ENCODE measurements at regions not wholly inside any gene's neighbourhood (a gene's known extent, or its start where the extent isn't known, plus 50 kb on each side); places are given as distances from the start of the nearest gene placed in this dataset.

DNA sequence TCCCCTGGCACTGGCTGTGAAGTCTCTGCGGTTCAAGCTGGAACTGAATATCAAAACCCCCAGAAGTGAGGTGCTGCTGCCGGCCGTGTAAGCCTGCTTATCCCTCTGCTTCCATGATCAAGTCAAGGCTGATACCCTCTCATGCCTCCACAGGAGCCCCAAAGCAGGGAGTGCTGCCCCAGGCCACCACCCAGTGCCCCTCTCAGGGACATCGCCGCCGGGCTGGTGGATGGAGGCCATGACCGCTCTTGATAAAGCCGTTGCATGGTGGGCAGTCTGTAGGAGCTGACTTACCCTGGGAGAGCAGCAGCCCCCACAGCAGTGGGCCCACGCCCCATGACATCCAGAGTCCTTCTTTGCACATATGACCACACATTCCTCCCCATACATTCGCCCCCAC, 162.0 kb upstream of the CST7 start:
- in situ Hi-C loops (cut with MboI) = no loop called here

DNA sequence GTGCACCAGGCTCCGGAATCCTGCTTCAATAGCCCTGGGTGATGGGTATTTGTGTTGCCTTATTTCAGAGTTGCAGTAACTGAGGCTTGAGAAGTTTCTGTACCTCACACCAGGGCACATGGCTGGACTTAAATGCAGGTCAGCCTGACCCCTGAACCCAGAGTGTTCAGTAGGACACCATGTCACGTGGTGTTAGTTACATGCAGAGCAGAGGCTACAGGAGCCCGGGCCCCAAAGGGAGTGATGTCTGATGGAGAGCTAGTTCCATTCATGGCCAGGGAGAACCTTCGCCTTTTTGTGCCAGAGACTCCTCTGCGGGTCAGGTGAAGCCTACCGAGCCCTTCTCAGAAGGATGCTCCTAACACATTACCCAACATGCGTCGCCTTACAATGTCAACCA, 161.4 kb upstream of the CST7 start:
- Histone ChIP-seq H3K4me3 (no peak overlapping the region), H3K79me2 (ENCODE audit: control insufficient read depth, insufficient read depth, low read length) (no peaks in the 10 kb centered on the region), H4K20me1 (replicated peaks; ENCODE audit: control insufficient read depth, insufficient read depth, low read length) (no peaks in the 10 kb centered on the region), H3K27ac (ENCODE audit: extremely low read depth, low read depth, low read length) (no peak overlapping the region), H2AFZ (ENCODE audit: low read depth, low read length) (no peak overlapping the region), H3K9ac (ENCODE audit: insufficient read depth in 1 of 2, low read depth in 2 of 2, low read length in 2 of 2) (no peak overlapping the region), H3K27me3 (ENCODE audit: control insufficient read depth in 2 of 2, insufficient read depth in 2 of 2, low read length in 2 of 2) (no peaks in the 10 kb centered on the region; a peak in 1 of 5 replicates), H3K9me1 (ENCODE audit: control insufficient read depth, insufficient read depth, low read length) (no peaks in the 10 kb centered on the region), H3K9me3 (replicated peaks; ENCODE audit: control insufficient read depth, insufficient read depth, low read depth, low read length) (no peaks in the 10 kb centered on the region), H3K4me2 (ENCODE audit: insufficient read depth, low read length) (no peak overlapping the region), H3K36me3 (ENCODE audit: control insufficient read depth, insufficient read depth, low read length) (no peaks in the 10 kb centered on the region), H3K4me1 (replicated peaks in 1 of 2; ENCODE audit: control insufficient read depth in 2 of 2, insufficient read depth in 2 of 2, low read length in 2 of 2) (no peaks in the 10 kb centered on the region)
- DNase-seq (ENCODE audit: extremely low read depth in 1 of 4, low spot score in 3 of 4) (no peak), FAIRE-seq (no peak), ATAC-seq (no peak)
- in situ Hi-C loops (cut with MboI) = no loop called here
- no TSS peak for BruUV-seq (replicated peaks)
- POLR2A ChIA-PET = no interaction called here
- 0% methylated on average over 7 of the region's 8 CpGs for WGBS (ENCODE audit: insufficient coverage, low coverage, missing lambda C conversion rate)
- intact Hi-C loops (cut with micrococcal nuclease) = loop anchor here (10.0 kb wide), 1 partner anchor 127 kb away; no protein-coding TSS in a partner anchor
- CTCF ChIA-PET (ENCODE audit: low intra/inter-chr PET ratio) = no interaction called here
- TF ChIP-seq, protein P1, sequence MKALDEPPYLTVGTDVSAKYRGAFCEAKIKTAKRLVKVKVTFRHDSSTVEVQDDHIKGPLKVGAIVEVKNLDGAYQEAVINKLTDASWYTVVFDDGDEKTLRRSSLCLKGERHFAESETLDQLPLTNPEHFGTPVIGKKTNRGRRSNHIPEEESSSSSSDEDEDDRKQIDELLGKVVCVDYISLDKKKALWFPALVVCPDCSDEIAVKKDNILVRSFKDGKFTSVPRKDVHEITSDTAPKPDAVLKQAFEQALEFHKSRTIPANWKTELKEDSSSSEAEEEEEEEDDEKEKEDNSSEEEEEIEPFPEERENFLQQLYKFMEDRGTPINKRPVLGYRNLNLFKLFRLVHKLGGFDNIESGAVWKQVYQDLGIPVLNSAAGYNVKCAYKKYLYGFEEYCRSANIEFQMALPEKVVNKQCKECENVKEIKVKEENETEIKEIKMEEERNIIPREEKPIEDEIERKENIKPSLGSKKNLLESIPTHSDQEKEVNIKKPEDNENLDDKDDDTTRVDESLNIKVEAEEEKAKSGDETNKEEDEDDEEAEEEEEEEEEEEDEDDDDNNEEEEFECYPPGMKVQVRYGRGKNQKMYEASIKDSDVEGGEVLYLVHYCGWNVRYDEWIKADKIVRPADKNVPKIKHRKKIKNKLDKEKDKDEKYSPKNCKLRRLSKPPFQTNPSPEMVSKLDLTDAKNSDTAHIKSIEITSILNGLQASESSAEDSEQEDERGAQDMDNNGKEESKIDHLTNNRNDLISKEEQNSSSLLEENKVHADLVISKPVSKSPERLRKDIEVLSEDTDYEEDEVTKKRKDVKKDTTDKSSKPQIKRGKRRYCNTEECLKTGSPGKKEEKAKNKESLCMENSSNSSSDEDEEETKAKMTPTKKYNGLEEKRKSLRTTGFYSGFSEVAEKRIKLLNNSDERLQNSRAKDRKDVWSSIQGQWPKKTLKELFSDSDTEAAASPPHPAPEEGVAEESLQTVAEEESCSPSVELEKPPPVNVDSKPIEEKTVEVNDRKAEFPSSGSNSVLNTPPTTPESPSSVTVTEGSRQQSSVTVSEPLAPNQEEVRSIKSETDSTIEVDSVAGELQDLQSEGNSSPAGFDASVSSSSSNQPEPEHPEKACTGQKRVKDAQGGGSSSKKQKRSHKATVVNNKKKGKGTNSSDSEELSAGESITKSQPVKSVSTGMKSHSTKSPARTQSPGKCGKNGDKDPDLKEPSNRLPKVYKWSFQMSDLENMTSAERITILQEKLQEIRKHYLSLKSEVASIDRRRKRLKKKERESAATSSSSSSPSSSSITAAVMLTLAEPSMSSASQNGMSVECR (CRISPR knock-in tag; IDR thresholded peaks at IDR 0.05) = no peak
- no peak for TF ChIP-seq MEF2D (tag; conservative IDR thresholded peaks at IDR 0.05; ENCODE audit: low read depth)
- no peak for TF ChIP-seq ZNF143 (CRISPR knock-in tag; IDR thresholded peaks at IDR 0.05)
- TF ChIP-seq, protein P2, sequence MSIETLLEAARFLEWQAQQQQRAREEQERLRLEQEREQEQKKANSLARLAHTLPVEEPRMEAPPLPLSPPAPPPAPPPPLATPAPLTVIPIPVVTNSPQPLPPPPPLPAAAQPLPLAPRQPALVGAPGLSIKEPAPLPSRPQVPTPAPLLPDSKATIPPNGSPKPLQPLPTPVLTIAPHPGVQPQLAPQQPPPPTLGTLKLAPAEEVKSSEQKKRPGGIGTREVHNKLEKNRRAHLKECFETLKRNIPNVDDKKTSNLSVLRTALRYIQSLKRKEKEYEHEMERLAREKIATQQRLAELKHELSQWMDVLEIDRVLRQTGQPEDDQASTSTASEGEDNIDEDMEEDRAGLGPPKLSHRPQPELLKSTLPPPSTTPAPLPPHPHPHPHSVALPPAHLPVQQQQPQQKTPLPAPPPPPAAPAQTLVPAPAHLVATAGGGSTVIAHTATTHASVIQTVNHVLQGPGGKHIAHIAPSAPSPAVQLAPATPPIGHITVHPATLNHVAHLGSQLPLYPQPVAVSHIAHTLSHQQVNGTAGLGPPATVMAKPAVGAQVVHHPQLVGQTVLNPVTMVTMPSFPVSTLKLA (conservative IDR thresholded peaks at IDR 0.05) = no peak
- no peak for TF ChIP-seq PHF8 (IDR thresholded peaks at IDR 0.05; ENCODE audit: borderline replicate concordance, low read length)
- no peak for TF ChIP-seq SMARCE1 (IDR thresholded peaks at IDR 0.05)
- TF ChIP-seq NRF1 (conservative IDR thresholded peaks at IDR 0.05 in 1 of 2, IDR thresholded peaks at IDR 0.05 in 1 of 2) = no peak
- TF ChIP-seq ZNF444 (CRISPR knock-in tag; IDR thresholded peaks at IDR 0.05) = no peak
- TF ChIP-seq PTTG1 (tag; IDR thresholded peaks at IDR 0.05; ENCODE audit: low read depth) = no peak

More for the DNA sequence above, 162.0 kb upstream of the CST7 start:
- Histone ChIP-seq H3K27ac (ENCODE audit: extremely low read depth, low read depth, low read length) (no peak overlapping the region), H3K79me2 (ENCODE audit: control insufficient read depth, insufficient read depth, low read length) (no peaks in the 10 kb centered on the region), H3K4me2 (ENCODE audit: insufficient read depth, low read length) (no peak overlapping the region), H3K4me3 (no peak overlapping the region), H3K27me3 (ENCODE audit: control insufficient read depth in 2 of 2, insufficient read depth in 2 of 2, low read length in 2 of 2) (no peaks in the 10 kb centered on the region; a peak in 1 of 5 replicates), H3K9me3 (replicated peaks; ENCODE audit: control insufficient read depth, insufficient read depth, low read depth, low read length) (no peaks in the 10 kb centered on the region), H3K4me1 (replicated peaks in 1 of 2; ENCODE audit: control insufficient read depth in 2 of 2, insufficient read depth in 2 of 2, low read length in 2 of 2) (no peaks in the 10 kb centered on the region), H3K9ac (ENCODE audit: insufficient read depth in 1 of 2, low read depth in 2 of 2, low read length in 2 of 2) (no peak overlapping the region), H3K36me3 (ENCODE audit: control insufficient read depth, insufficient read depth, low read length) (no peaks in the 10 kb centered on the region), H3K9me1 (ENCODE audit: control insufficient read depth, insufficient read depth, low read length) (no peaks in the 10 kb centered on the region), H2AFZ (ENCODE audit: low read depth, low read length) (no peak overlapping the region), H4K20me1 (replicated peaks; ENCODE audit: control insufficient read depth, insufficient read depth, low read length) (no peaks in the 10 kb centered on the region)
- ChIA-PET CTCF (ENCODE audit: low intra/inter-chr PET ratio) (no interaction called here), POLR2A (interaction anchor here (0.7 kb wide), 1 partner anchor 829 kb away, joined by 3 read pairs; no protein-coding TSS in a partner anchor)
- WGBS (ENCODE audit: insufficient coverage, low coverage, missing lambda C conversion rate) = 2% methylated on average over 9 of the region's 10 CpGs
- TF ChIP-seq MCM3 (IDR thresholded peaks at IDR 0.05) = no peak
- TF ChIP-seq ZNF146 (CRISPR knock-in tag; IDR thresholded peaks at IDR 0.05; ENCODE audit: unreplicated experiment) = no peak
- intact Hi-C loops (cut with micrococcal nuclease) = loop anchor here (10.0 kb wide), 1 partner anchor 128 kb away; no protein-coding TSS in a partner anchor
- no peak for ATAC-seq
- FAIRE-seq = no peak
- no TSS peak for BruUV-seq (replicated peaks)
- no peak for DNase-seq (ENCODE audit: extremely low read depth in 1 of 4, low spot score in 3 of 4)
